OCI-LY3 (cell line): ENCODE measurements at regions not wholly inside any gene's neighbourhood (a gene's known extent, or its start where the extent isn't known, plus 50 kb on each side); places are given as distances from the start of the nearest gene placed in this dataset.

Experiments
- CTCF ChIP-seq: fragments of 200-600, 300-600 bp; sonication (generic); IDR thresholded peaks from 2 replicates; pipeline ENCODE4 v1.5.1; 2014; ENCODE audit warnings: antibody characterized with exemption, low read length, low read depth
- EZH2phosphoT487 ChIP-seq: fragments of 200-600 bp; shearing (Covaris generic); IDR thresholded peaks from 2 replicates; pipeline ENCODE4 v1.6.1; 2018; ENCODE audit warnings: antibody characterized with exemption, mixed run types, low read depth

GRCh38 chr4:34091451-34091850, 2152.9 kb downstream of the ARAP2 start:
- TF ChIP-seq CTCF (no peak), EZH2phosphoT487 (no peak)
